ENCODE measurements at regions not wholly inside any gene's neighbourhood (a gene's known extent, or its start where the extent isn't known, plus 50 kb on each side); places are given as distances from the start of the nearest gene placed in this dataset.

GRCh38 chr13:88042489-88042888, 371.3 kb downstream of the SLITRK5 start:
- Histone ChIP-seq H3K36me3 (no peaks in the 10 kb centered on the region), H3K9me3 (replicated peaks) (no peaks in the 10 kb centered on the region), H3K4me1 (no peaks in the 10 kb centered on the region), H3K4me3 (no peak overlapping the region), H3K27ac (no peak overlapping the region), H3K27me3 (no peaks in the 10 kb centered on the region)
- no peak for DNase-seq

- Histone ChIP-seq H3K4me3 (no peak overlapping the region), H3K36me3 (no peaks in the 10 kb centered on the region), H3K27ac (no peak overlapping the region), H3K27me3 (no peaks in the 10 kb centered on the region), H3K4me1 (no peaks in the 10 kb centered on the region), H3K9me3 (replicated peaks) (no peaks in the 10 kb centered on the region)
- peak in 1 of 2 experiments; percentile 1 for DNase-seq
Observed at GRCh38 chr13:88051746-88052482, 380.7 kb downstream of the SLITRK5 start.

GRCh38 chr13:88063741-88064140, 392.6 kb downstream of the SLITRK5 start:
- no peak overlapping the region for H3K27ac ChIP-seq
- no peak for DNase-seq

GRCh38 chr13:88066847-88067246, 395.7 kb downstream of the SLITRK5 start:
- no peaks in the 10 kb centered on the region for H3K36me3 ChIP-seq
- no peak overlapping the region for H3K4me3 ChIP-seq
- H3K27ac ChIP-seq, result no peak overlapping the region
- no peaks in the 10 kb centered on the region for H3K9me3 ChIP-seq (replicated peaks)
- H3K4me1 ChIP-seq, result no peaks in the 10 kb centered on the region
- DNase-seq, result no peak
- H3K27me3 ChIP-seq, result no peaks in the 10 kb centered on the region

More at GRCh38 chr13:88063741-88064140, 392.6 kb downstream of the SLITRK5 start:
- no peak overlapping the region for H3K4me3 ChIP-seq
- no peaks in the 10 kb centered on the region for H3K4me1 ChIP-seq
- H3K36me3 ChIP-seq, result no peaks in the 10 kb centered on the region
- no peaks in the 10 kb centered on the region for H3K27me3 ChIP-seq
- no peaks in the 10 kb centered on the region for H3K9me3 ChIP-seq (replicated peaks)

GRCh38 chr13:88068316-88068715, 397.1 kb downstream of the SLITRK5 start:
- Histone ChIP-seq H3K27me3 (no peaks in the 10 kb centered on the region), H3K4me1 (no peaks in the 10 kb centered on the region), H3K27ac (no peak overlapping the region), H3K4me3 (no peak overlapping the region), H3K36me3 (no peaks in the 10 kb centered on the region), H3K9me3 (replicated peaks) (no peaks in the 10 kb centered on the region)
- no peak for DNase-seq

- DNase-seq, result peak; percentile 5 to 33
- Histone ChIP-seq H3K4me1 (no peaks in the 10 kb centered on the region), H3K27ac (no peak overlapping the region), H3K36me3 (no peaks in the 10 kb centered on the region), H3K4me3 (no peak overlapping the region), H3K9me3 (replicated peaks) (no peaks in the 10 kb centered on the region), H3K27me3 (no peaks in the 10 kb centered on the region)
Observed at GRCh38 chr13:88068975-88069374, 397.8 kb downstream of the SLITRK5 start.

- Histone ChIP-seq H3K9me3 (replicated peaks) (no peaks in the 10 kb centered on the region), H3K4me3 (no peak overlapping the region), H3K27me3 (no peaks in the 10 kb centered on the region), H3K27ac (no peak overlapping the region), H3K36me3 (no peaks in the 10 kb centered on the region), H3K4me1 (no peaks in the 10 kb centered on the region)
- no peak for DNase-seq
Observed at GRCh38 chr13:88071371-88071770, 400.2 kb downstream of the SLITRK5 start.

GRCh38 chr13:88074794-88075510, 403.8 kb downstream of the SLITRK5 start:
- Histone ChIP-seq H3K9me3 (replicated peaks) (no peaks in the 10 kb centered on the region), H3K4me1 (no peaks in the 10 kb centered on the region), H3K27me3 (no peaks in the 10 kb centered on the region), H3K27ac (no peak overlapping the region), H3K4me3 (no peak overlapping the region), H3K36me3 (no peaks in the 10 kb centered on the region)
- DNase-seq, result no peak

GRCh38 chr13:88085036-88085435, 413.9 kb downstream of the SLITRK5 start:
- DNase-seq, result no peak
- H3K9me3 ChIP-seq (replicated peaks), result no peaks in the 10 kb centered on the region
- H3K4me1 ChIP-seq, result no peaks in the 10 kb centered on the region
- no peaks in the 10 kb centered on the region for H3K36me3 ChIP-seq
- no peaks in the 10 kb centered on the region for H3K27me3 ChIP-seq
- H3K27ac ChIP-seq, result no peak overlapping the region
- H3K4me3 ChIP-seq, result no peak overlapping the region

GRCh38 chr13:88086577-88086976, 415.4 kb downstream of the SLITRK5 start:
- Histone ChIP-seq H3K9me3 (replicated peaks) (no peaks in the 10 kb centered on the region), H3K27me3 (no peaks in the 10 kb centered on the region), H3K4me3 (no peak overlapping the region), H3K4me1 (no peaks in the 10 kb centered on the region), H3K36me3 (no peaks in the 10 kb centered on the region), H3K27ac (no peak overlapping the region)
- DNase-seq, result no peak

- Histone ChIP-seq H3K27me3 (no peaks in the 10 kb centered on the region), H3K4me3 (no peak overlapping the region), H3K36me3 (no peaks in the 10 kb centered on the region), H3K4me1 (no peaks in the 10 kb centered on the region), H3K27ac (no peak overlapping the region), H3K9me3 (replicated peaks) (no peaks in the 10 kb centered on the region)
- DNase-seq, result no peak
Observed at GRCh38 chr13:88097541-88097940, 426.4 kb downstream of the SLITRK5 start.

- H3K4me1 ChIP-seq, result no peaks in the 10 kb centered on the region
- H3K36me3 ChIP-seq, result no peaks in the 10 kb centered on the region
- no peaks in the 10 kb centered on the region for H3K9me3 ChIP-seq (replicated peaks)
- DNase-seq, result peak in 1 of 2 experiments; percentile 16
- H3K4me3 ChIP-seq, result no peak overlapping the region
- no peak overlapping the region for H3K27ac ChIP-seq
- H3K27me3 ChIP-seq, result no peaks in the 10 kb centered on the region
Observed at GRCh38 chr13:88103824-88104223, 432.7 kb downstream of the SLITRK5 start.

GRCh38 chr13:88104576-88104975, 433.4 kb downstream of the SLITRK5 start:
- no peak for DNase-seq
- no peaks in the 10 kb centered on the region for H3K9me3 ChIP-seq (replicated peaks)
- no peaks in the 10 kb centered on the region for H3K4me1 ChIP-seq
- H3K27me3 ChIP-seq, result no peaks in the 10 kb centered on the region
- no peak overlapping the region for H3K27ac ChIP-seq
- no peak overlapping the region for H3K4me3 ChIP-seq
- no peaks in the 10 kb centered on the region for H3K36me3 ChIP-seq

- H3K4me1 ChIP-seq, result no peaks in the 10 kb centered on the region
- H3K36me3 ChIP-seq, result no peaks in the 10 kb centered on the region
- H3K4me3 ChIP-seq, result no peak overlapping the region
- H3K27me3 ChIP-seq, result no peaks in the 10 kb centered on the region
- DNase-seq, result no peak
- H3K9me3 ChIP-seq (replicated peaks), result no peaks in the 10 kb centered on the region
- H3K27ac ChIP-seq, result no peak overlapping the region
Observed at GRCh38 chr13:88107570-88107969, 436.4 kb downstream of the SLITRK5 start.

GRCh38 chr13:88112526-88112925, 441.4 kb downstream of the SLITRK5 start:
- Histone ChIP-seq H3K27ac (no peak overlapping the region), H3K9me3 (replicated peaks) (no peaks in the 10 kb centered on the region), H3K4me3 (no peak overlapping the region), H3K27me3 (no peaks in the 10 kb centered on the region), H3K36me3 (no peaks in the 10 kb centered on the region), H3K4me1 (no peaks in the 10 kb centered on the region)
- DNase-seq, result no peak

GRCh38 chr13:88115976-88116375, 444.8 kb downstream of the SLITRK5 start:
- no peak for DNase-seq
- Histone ChIP-seq H3K27me3 (no peaks in the 10 kb centered on the region), H3K27ac (no peak overlapping the region), H3K9me3 (replicated peaks) (no peaks in the 10 kb centered on the region), H3K4me3 (no peak overlapping the region), H3K36me3 (no peaks in the 10 kb centered on the region), H3K4me1 (no peaks in the 10 kb centered on the region)
